Effector memory CD8-positive, alpha-beta T cell (primary cell): ENCODE measurements at regions not wholly inside any gene's neighbourhood (a gene's known extent, or its start where the extent isn't known, plus 50 kb on each side); places are given as distances from the start of the nearest gene placed in this dataset.

Source experiments
- ATAC-seq: fragments of 150-1000 bp; cut with Tn5 transposase; replicated peaks from 2 replicates; pipeline ENCODE4 v1.10.0; 2021; ENCODE audit warnings: mild to moderate bottlenecking, moderate library complexity
- DNase-seq, 3 experiments: peaks; one replicate each; pipeline ENCODE4 v3.0.0; 2021
- H3K27ac Mint-ChIP-seq, 2 donors: one replicate each; pipeline ENCODE4 v1.8.0; 2022; ENCODE audit warnings: mild to moderate bottlenecking in 2 of 2, mixed read lengths in 2 of 2, moderate library complexity in 2 of 2
- H3K27me3 Mint-ChIP-seq, 2 donors: one replicate each; pipeline ENCODE4 v1.8.0; 2022; ENCODE audit warnings: mixed read lengths in 2 of 2
- H3K36me3 Mint-ChIP-seq: one replicate; pipeline ENCODE4 v1.8.0; 2022; ENCODE audit warnings: mild to moderate bottlenecking, moderate library complexity, mixed read lengths; ENCODE audit not compliant: insufficient read depth
- H3K4me1 Mint-ChIP-seq, 2 donors: one replicate each; pipeline ENCODE4 v1.8.0; 2022; ENCODE audit warnings: low read depth in 2 of 2, mixed read lengths in 2 of 2
- H3K4me3 Mint-ChIP-seq, 2 donors: one replicate each; pipeline ENCODE4 v1.8.0; 2022; ENCODE audit warnings: mild to moderate bottlenecking in 2 of 2, mixed read lengths in 2 of 2, moderate library complexity in 2 of 2
- H3K9me3 Mint-ChIP-seq, 2 donors: one replicate each; pipeline ENCODE4 v1.8.0; 2022; ENCODE audit warnings: mixed read lengths in 2 of 2

DNA sequence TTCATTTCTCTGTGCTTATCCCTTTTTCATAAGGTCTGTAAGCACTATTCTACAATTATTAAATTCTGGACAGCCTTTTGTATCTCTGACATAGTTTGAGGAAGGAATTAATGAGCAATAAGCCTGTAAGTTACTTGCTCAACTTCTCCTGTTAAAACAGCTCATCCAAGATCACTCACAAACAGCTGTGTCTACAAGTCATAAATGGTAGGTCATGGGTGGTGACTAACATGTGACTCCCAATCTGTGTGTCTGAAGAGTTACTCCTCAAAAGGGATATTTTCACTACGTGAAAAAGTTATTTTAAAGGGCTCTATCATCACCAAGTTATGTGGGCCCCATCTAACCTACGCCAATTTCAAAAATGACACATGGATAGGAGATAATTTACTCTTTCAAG is 145.2 kb upstream of the CBLB start:
- peaks cover 7 to 13% of the 10 kb centered on the region in 2 donors for H3K4me1 Mint-ChIP-seq
- H3K27ac Mint-ChIP-seq: no peak overlapping the region
- no peaks in the 10 kb centered on the region for H3K9me3 Mint-ChIP-seq
- H3K36me3 Mint-ChIP-seq: no peaks in the 10 kb centered on the region
- ATAC-seq (no peak), DNase-seq (no peak)
- no peaks in the 10 kb centered on the region for H3K27me3 Mint-ChIP-seq
- H3K4me3 Mint-ChIP-seq: no peak overlapping the region

DNA sequence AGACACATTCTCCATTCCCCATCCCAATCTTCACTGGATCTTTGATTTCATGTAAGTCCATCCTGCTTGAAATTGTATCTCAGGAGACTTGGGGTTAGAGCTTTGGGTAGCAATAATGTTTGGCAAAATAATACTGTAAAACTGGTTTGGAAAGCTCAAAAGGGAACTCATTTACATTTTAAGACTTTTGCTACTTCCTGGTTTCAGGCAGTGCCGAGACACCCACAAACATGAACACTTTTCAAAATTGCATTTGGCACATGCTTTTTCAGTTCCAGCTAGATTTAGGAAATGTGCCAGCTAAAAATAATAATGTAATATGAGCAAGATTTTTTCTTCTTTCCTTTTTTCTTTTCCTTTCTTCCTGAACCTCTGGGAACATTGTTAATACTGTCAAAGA is 145.7 kb upstream of the CBLB start:
- ATAC-seq: no peak
- Mint-ChIP-seq H3K27ac (no peak overlapping the region), H3K4me3 (no peak overlapping the region), H3K27me3 (no peaks in the 10 kb centered on the region), H3K36me3 (no peaks in the 10 kb centered on the region), H3K4me1 (peaks cover 7 to 13% of the 10 kb centered on the region in 2 donors), H3K9me3 (no peaks in the 10 kb centered on the region)
- DNase-seq: no peak

DNA sequence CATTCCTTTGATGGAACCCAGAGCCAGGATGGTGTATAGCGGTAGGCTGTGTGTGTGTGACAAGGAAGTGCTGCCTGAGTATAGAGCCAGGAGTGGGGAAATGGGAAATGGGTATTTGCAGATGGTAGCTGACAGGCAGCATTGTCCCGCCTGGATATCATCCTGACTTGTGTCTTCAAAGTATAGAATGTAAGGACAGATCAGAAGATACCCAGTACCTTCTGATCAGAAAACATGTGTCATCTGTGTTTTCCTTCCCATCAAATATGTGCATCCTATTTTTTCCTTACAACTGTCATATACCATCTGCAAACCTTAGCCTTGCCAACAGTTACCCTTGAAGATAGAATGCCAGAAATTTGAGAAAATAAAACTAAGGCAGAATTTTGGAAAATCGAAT is 146.2 kb upstream of the CBLB start:
- no peaks in the 10 kb centered on the region for H3K9me3 Mint-ChIP-seq
- peaks cover 7 to 9% of the 10 kb centered on the region in 2 donors for H3K4me1 Mint-ChIP-seq
- ATAC-seq: no peak

DNA sequence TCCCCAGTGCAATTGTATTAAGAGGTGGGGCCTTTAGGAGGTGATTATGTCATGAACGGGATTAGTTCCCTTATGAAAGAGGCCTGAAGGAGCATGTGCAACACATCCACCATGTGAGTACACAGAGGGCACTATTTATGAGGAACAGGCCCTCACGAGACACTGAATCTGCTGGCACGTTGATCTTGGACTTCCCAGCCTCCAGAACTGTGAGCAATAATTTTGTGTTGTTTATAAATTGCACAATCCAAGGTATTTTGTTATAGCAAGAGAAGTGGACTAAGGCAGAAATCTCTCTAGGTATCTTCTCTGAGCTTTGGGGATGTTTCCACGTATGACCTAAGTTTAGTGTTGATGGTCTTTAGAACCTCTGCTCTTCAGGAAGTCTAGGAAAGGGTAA is 149.3 kb upstream of the CBLB start:
- Mint-ChIP-seq H3K27me3 (no peaks in the 10 kb centered on the region), H3K36me3 (peaks cover 3% of the 10 kb centered on the region), H3K9me3 (no peaks in the 10 kb centered on the region), H3K4me1 (no peaks in the 10 kb centered on the region), H3K27ac (no peak overlapping the region), H3K4me3 (no peak overlapping the region)
- DNase-seq: no peak
- ATAC-seq: no peak

More for the DNA sequence above, 146.2 kb upstream of the CBLB start:
- Mint-ChIP-seq H3K4me3 (no peak overlapping the region), H3K27ac (no peak overlapping the region), H3K36me3 (peaks cover 3% of the 10 kb centered on the region), H3K27me3 (no peaks in the 10 kb centered on the region)
- DNase-seq: no peak

DNA sequence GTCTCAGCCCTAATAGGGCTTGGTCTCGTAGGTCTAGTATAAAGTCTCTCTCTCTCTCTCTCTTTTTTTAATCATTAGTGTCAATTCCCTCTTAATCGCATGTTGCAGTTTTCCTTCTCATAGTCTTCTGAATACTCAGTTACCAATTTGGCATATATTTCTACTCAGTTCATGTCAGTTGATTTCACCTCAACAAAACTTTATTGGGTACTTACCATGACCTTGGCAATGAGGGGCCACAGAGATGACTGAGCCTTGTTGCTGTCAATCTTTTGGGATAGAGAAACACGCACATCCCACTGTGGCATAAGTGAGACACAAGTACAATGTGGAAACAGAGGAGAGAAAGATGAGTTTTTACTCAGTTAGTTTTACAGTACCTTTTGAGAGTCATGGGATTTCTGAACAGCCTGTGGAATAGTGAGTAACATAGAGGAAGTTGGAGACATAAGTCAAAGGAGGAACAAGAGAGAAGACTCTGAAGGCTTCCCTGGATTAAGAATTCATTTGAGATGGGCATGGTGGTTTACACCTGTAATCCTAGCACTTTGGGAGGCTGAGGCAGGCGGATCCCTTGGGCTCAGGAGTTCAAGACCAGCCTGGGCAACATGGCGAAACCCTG is 150.2 kb upstream of the CBLB start:
- DNase-seq: no peak
- Mint-ChIP-seq H3K27me3 (no peaks in the 10 kb centered on the region), H3K4me1 (no peaks in the 10 kb centered on the region), H3K4me3 (no peak overlapping the region), H3K36me3 (peaks cover 3% of the 10 kb centered on the region), H3K9me3 (no peaks in the 10 kb centered on the region), H3K27ac (no peak overlapping the region)
- ATAC-seq: no peak

DNA sequence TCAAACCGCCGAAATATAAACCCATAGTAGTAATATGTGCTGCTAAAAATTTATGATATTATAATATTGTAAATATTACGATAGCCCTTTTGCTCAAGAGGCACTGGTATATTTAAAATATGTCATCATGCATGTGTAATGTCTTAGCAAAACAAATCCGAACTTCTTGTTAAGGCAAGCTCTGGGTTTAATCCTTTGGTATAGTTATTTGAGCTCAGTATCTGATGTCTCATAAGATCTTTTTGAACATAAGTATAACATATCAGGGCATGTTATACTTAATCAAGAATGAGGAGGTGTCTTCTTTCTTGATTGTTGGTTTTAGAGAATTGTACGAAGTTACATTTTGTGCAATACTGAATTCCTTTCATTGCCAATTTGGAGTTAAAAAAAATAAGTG is 154.1 kb upstream of the CBLB start:
- DNase-seq (no peak), ATAC-seq (no peak)
- Mint-ChIP-seq H3K4me3 (no peak overlapping the region), H3K4me1 (peaks cover 0 to 2% of the 10 kb centered on the region in 2 donors), H3K9me3 (no peaks in the 10 kb centered on the region), H3K36me3 (peaks cover 3% of the 10 kb centered on the region), H3K27me3 (no peaks in the 10 kb centered on the region), H3K27ac (no peak overlapping the region)

DNA sequence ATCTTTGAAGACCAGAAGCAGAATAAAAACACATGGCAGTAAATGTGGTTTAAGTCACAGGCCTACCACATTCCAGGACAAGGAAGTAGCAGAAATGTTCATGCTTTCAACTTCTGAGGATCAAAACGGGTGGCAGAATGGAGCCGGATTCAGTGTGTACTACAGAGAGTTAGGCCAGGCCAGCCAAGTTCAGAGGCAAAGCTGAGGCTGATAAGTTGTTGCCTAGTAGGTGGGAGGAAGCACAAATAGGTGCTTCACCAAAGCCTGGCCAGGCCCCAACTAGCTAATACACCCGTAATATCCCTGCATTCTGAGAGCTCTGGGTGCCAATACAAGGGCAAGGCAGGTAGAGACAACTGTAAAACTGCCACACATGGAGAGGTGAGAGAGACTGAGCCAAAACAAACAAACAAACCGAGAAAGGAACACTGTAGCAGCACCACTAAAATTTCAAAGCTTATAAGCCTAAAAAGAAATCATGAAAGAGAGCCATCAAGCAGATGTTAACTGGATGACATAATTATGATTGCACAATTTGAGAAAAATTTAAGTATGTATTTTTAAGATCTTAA is 156.4 kb upstream of the CBLB start:
- no peak for DNase-seq
- Mint-ChIP-seq H3K4me1 (peaks cover 0 to 2% of the 10 kb centered on the region in 2 donors), H3K4me3 (no peak overlapping the region), H3K36me3 (no peaks in the 10 kb centered on the region), H3K27me3 (no peaks in the 10 kb centered on the region), H3K9me3 (no peaks in the 10 kb centered on the region), H3K27ac (no peak overlapping the region)
- ATAC-seq: no peak

DNA sequence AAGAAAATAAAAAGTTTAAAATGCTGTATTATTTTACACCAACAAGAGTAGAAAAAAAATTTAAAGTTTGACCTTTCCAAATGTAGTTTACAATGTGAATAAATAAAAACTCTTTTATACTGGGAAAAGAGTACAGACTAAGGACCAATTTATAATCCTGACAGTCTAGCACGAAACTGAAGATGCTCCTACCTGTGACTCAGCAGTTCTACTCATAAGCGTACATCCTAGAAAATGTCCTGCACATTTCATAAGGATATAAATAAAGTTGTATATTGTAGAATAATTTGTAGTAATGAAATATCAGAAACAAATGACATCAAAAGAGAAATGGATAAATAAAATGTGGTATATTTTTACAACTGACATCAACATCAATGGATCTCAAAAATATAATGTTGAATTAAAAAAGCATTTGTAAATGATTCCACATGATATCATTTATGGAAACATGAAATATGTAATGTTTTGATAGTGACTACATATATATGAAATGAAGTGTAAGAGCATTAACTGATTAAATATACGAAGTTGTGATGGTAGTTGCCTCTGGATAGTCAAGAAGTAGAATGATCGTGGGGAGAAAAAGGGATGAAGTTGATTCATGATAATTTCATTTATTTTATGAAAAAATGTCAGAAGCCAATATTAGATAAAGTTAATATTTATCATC is 161.3 kb upstream of the CBLB start:
- ATAC-seq: no peak
- Mint-ChIP-seq H3K9me3 (no peaks in the 10 kb centered on the region), H3K27me3 (no peaks in the 10 kb centered on the region), H3K36me3 (no peaks in the 10 kb centered on the region), H3K4me1 (peaks cover 6 to 13% of the 10 kb centered on the region in 2 donors), H3K27ac (no peak overlapping the region), H3K4me3 (no peak overlapping the region)
- DNase-seq: no peak

DNA sequence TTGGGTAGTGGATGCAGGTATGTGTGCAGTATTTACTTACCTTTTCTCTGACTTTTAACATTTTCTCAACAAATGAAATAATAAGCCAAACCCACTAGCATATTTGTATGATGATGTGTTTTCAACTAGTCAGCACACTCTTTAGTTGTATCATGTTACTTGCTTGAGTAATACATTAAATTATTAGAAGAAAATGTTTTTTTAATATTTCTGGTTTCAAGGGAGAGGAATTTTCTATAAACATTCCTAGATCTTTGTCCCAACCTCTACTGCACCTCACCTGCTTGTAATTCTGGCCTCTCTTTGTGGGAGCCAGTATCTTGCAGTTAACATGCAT is 161.8 kb upstream of the CBLB start:
- H3K4me3 Mint-ChIP-seq: no peak overlapping the region
- DNase-seq: no peak

DNA sequence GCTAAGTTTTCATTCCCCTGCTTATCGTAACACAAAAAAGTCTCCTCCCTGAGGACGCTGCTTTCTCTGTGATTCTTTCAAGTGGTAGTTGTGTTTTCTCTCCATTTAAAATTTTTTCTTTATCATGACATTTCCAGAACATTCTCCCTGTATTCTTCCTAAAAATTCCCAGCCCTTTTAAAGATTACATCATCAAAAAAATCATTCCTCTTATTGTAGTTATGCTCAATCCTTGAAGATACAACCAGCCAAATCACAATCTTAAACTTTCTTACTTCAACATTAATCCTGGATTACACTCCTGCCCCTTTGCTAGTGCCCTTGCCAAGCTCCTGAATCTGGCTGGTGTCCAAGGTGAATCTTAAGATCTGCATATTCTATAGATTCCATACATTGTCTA is 163.7 kb upstream of the CBLB start:
- Mint-ChIP-seq H3K4me1 (peaks cover 6 to 13% of the 10 kb centered on the region in 2 donors), H3K4me3 (no peak overlapping the region), H3K36me3 (no peaks in the 10 kb centered on the region), H3K9me3 (no peaks in the 10 kb centered on the region), H3K27me3 (no peaks in the 10 kb centered on the region), H3K27ac (peak overlapping the region; percentile 24 to 61)
- ATAC-seq (no peak), DNase-seq (no peak)

More for the DNA sequence above, 161.8 kb upstream of the CBLB start:
- no peak for ATAC-seq
- no peaks in the 10 kb centered on the region for H3K36me3 Mint-ChIP-seq
- no peaks in the 10 kb centered on the region for H3K9me3 Mint-ChIP-seq
- H3K27me3 Mint-ChIP-seq: no peaks in the 10 kb centered on the region
- peaks cover 6 to 13% of the 10 kb centered on the region in 2 donors for H3K4me1 Mint-ChIP-seq
- no peak overlapping the region for H3K27ac Mint-ChIP-seq

DNA sequence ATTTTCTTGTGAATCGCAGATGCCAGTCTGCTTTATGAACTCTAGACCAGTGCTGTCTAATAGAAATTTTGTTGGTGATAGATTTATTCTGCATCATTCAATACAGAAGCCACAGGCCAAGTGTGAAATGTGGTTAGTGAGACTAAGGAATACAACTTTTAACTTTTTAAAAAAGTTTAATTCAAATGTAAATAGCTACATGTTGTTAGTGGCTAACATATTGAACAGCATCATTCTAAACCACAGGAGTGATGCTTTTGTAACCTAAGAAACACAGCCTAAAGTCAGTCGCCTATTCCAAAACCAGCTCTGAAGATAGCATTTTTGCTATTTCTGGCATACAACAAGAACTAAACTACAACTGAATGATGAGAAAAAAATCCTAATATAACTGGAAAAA is 164.8 kb upstream of the CBLB start:
- Mint-ChIP-seq H3K27me3 (no peaks in the 10 kb centered on the region), H3K36me3 (no peaks in the 10 kb centered on the region), H3K27ac (peak overlapping the region; percentile 24 to 61), H3K4me1 (peaks cover 6 to 13% of the 10 kb centered on the region in 2 donors), H3K4me3 (peak overlapping the region in 1 of 2 donors; percentile 5), H3K9me3 (no peaks in the 10 kb centered on the region)
- DNase-seq: peak; percentile 2 to 26 (median 20)
- ATAC-seq: peak; percentile 92

DNA sequence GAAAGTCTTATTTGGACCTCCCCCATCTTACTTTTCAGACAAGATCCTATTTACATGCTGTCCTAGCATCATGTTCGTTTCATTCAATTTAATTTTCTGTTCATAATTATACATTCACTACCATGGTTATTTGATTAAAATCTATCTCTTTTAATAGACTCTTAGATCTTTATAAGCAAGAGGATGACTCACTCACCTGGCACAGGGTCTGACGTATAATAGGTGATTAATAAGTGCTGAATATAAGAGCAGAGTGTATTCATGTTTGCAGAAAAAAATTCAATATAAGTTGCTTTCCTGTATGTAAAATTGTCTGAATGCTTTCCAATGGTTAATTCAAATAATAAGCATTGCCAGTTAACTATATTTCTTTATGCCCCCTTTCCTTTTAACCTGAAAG is 165.5 kb upstream of the CBLB start:
- no peaks in the 10 kb centered on the region for H3K9me3 Mint-ChIP-seq
- H3K4me3 Mint-ChIP-seq: no peak overlapping the region
- peak overlapping the region; percentile 24 to 61 for H3K27ac Mint-ChIP-seq
- no peaks in the 10 kb centered on the region for H3K36me3 Mint-ChIP-seq
- ATAC-seq (no peak), DNase-seq (no peak)
- H3K4me1 Mint-ChIP-seq: peaks cover 6 to 13% of the 10 kb centered on the region in 2 donors
- no peaks in the 10 kb centered on the region for H3K27me3 Mint-ChIP-seq

DNA sequence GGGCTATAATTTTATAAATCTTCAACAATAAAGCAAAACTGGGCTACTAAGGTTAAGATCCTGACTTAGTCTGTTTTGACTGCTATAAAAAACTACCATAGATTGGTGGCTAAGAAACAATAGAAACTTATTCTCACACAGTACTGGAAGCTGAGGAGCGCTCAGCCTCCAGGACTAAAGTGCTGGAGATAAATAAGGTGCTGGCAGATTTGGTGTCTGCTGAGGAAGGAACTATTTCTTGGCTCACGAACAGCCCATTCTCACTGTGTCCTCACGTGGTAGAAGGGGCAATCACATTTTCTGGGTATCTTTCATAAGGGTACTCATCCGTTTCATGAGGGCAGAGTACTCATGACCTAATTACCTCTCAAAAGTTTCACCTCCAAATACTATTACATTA is 166.8 kb upstream of the CBLB start:
- DNase-seq: no peak
- Mint-ChIP-seq H3K27ac (no peak overlapping the region), H3K4me3 (no peak overlapping the region), H3K4me1 (peaks cover 12 to 24% of the 10 kb centered on the region in 2 donors), H3K27me3 (no peaks in the 10 kb centered on the region), H3K36me3 (no peaks in the 10 kb centered on the region), H3K9me3 (no peaks in the 10 kb centered on the region)
- no peak for ATAC-seq

DNA sequence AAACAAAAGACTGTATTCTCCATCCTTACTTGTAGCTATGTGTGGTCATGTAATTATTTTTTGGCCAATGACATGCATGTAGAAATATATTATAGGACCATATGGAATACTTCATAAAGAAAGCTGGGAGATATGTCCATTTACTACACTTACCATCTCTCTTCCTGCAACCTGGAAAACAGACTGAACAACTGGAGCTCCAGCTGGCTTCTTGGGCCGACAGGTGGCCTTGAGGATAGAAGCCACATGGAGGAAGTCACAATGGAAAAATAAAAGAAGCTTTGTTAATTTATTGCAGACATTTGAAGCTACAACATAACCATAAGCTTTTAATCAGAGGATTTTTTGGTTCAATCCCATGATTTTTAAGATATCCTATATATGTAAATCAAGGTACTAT is 167.9 kb upstream of the CBLB start:
- no peak for ATAC-seq
- Mint-ChIP-seq H3K36me3 (no peaks in the 10 kb centered on the region), H3K4me3 (no peak overlapping the region), H3K27ac (no peak overlapping the region), H3K4me1 (peaks cover 14 to 24% of the 10 kb centered on the region in 2 donors), H3K27me3 (no peaks in the 10 kb centered on the region), H3K9me3 (no peaks in the 10 kb centered on the region)
- no peak for DNase-seq
